ENCODE measurements at regions not wholly inside any gene's neighbourhood (a gene's known extent, or its start where the extent isn't known, plus 50 kb on each side); places are given as distances from the start of the nearest gene placed in this dataset.

GRCh38 chr2:236743039-236743920 is 173.7 kb downstream of the ACKR3 start:
- Histone ChIP-seq H3K4me1 (ENCODE audit: control insufficient read depth in 1 of 2, insufficient read depth in 2 of 2, low read length in 2 of 2) (no peaks in the 10 kb centered on the region), H3K27ac (ENCODE audit: low read length) (no peak overlapping the region), H3K27me3 (ENCODE audit: low read depth, low read length) (no peaks in the 10 kb centered on the region), H3K4me3 (ENCODE audit: low read depth in 1 of 2, low read length in 2 of 2) (no peak overlapping the region), H3K36me3 (ENCODE audit: control insufficient read depth in 1 of 2, insufficient read depth in 2 of 2, low read length in 2 of 2) (no peaks in the 10 kb centered on the region), H3K9me3 (ENCODE audit: control insufficient read depth in 1 of 2, low read length in 2 of 2) (no peaks in the 10 kb centered on the region)

- Histone ChIP-seq H3K4me1 (ENCODE audit: control insufficient read depth in 1 of 2, insufficient read depth in 2 of 2, low read length in 2 of 2) (no peaks in the 10 kb centered on the region), H3K36me3 (ENCODE audit: control insufficient read depth in 1 of 2, insufficient read depth in 2 of 2, low read length in 2 of 2) (no peaks in the 10 kb centered on the region), H3K27ac (ENCODE audit: low read length) (no peak overlapping the region), H3K9me3 (ENCODE audit: control insufficient read depth in 1 of 2, low read length in 2 of 2) (no peaks in the 10 kb centered on the region), H3K27me3 (ENCODE audit: low read depth, low read length) (no peaks in the 10 kb centered on the region), H3K4me3 (ENCODE audit: low read depth in 1 of 2, low read length in 2 of 2) (no peak overlapping the region)
Measured at GRCh38 chr2:236743921-236744280, 174.3 kb downstream of the ACKR3 start.

GRCh38 chr2:236744281-236744705 is 174.7 kb downstream of the ACKR3 start:
- no peak overlapping the region for H3K27ac ChIP-seq (ENCODE audit: low read length)
- H3K9me3 ChIP-seq (ENCODE audit: control insufficient read depth in 1 of 2, low read length in 2 of 2), result no peaks in the 10 kb centered on the region

GRCh38 chr2:236744716-236745115 is 175.1 kb downstream of the ACKR3 start:
- no peaks in the 10 kb centered on the region for H3K27me3 ChIP-seq (ENCODE audit: low read depth, low read length)
- no peak overlapping the region for H3K27ac ChIP-seq (ENCODE audit: low read length)
- H3K4me1 ChIP-seq (ENCODE audit: control insufficient read depth in 1 of 2, insufficient read depth in 2 of 2, low read length in 2 of 2), result no peaks in the 10 kb centered on the region
- H3K4me3 ChIP-seq (ENCODE audit: low read depth in 1 of 2, low read length in 2 of 2), result no peak overlapping the region
- H3K36me3 ChIP-seq (ENCODE audit: control insufficient read depth in 1 of 2, insufficient read depth in 2 of 2, low read length in 2 of 2), result no peaks in the 10 kb centered on the region
- H3K9me3 ChIP-seq (ENCODE audit: control insufficient read depth in 1 of 2, low read length in 2 of 2), result no peaks in the 10 kb centered on the region

More at GRCh38 chr2:236744281-236744705, 174.7 kb downstream of the ACKR3 start:
- Histone ChIP-seq H3K36me3 (ENCODE audit: control insufficient read depth in 1 of 2, insufficient read depth in 2 of 2, low read length in 2 of 2) (no peaks in the 10 kb centered on the region), H3K4me1 (ENCODE audit: control insufficient read depth in 1 of 2, insufficient read depth in 2 of 2, low read length in 2 of 2) (no peaks in the 10 kb centered on the region), H3K27me3 (ENCODE audit: low read depth, low read length) (no peaks in the 10 kb centered on the region), H3K4me3 (ENCODE audit: low read depth in 1 of 2, low read length in 2 of 2) (no peak overlapping the region)

- Histone ChIP-seq H3K27me3 (ENCODE audit: low read depth, low read length) (no peaks in the 10 kb centered on the region), H3K36me3 (ENCODE audit: control insufficient read depth in 1 of 2, insufficient read depth in 2 of 2, low read length in 2 of 2) (no peaks in the 10 kb centered on the region), H3K4me1 (ENCODE audit: control insufficient read depth in 1 of 2, insufficient read depth in 2 of 2, low read length in 2 of 2) (no peaks in the 10 kb centered on the region), H3K9me3 (ENCODE audit: control insufficient read depth in 1 of 2, low read length in 2 of 2) (no peaks in the 10 kb centered on the region), H3K4me3 (ENCODE audit: low read depth in 1 of 2, low read length in 2 of 2) (no peak overlapping the region), H3K27ac (ENCODE audit: low read length) (no peak overlapping the region)
Measured at GRCh38 chr2:236745420-236746210, 176.0 kb downstream of the ACKR3 start.

GRCh38 chr2:236746833-236747232 is 177.2 kb downstream of the ACKR3 start:
- Histone ChIP-seq H3K4me3 (ENCODE audit: low read depth in 1 of 2, low read length in 2 of 2) (no peak overlapping the region), H3K9me3 (ENCODE audit: control insufficient read depth in 1 of 2, low read length in 2 of 2) (no peaks in the 10 kb centered on the region), H3K27me3 (ENCODE audit: low read depth, low read length) (no peaks in the 10 kb centered on the region), H3K4me1 (ENCODE audit: control insufficient read depth in 1 of 2, insufficient read depth in 2 of 2, low read length in 2 of 2) (no peaks in the 10 kb centered on the region), H3K27ac (ENCODE audit: low read length) (no peak overlapping the region), H3K36me3 (ENCODE audit: control insufficient read depth in 1 of 2, insufficient read depth in 2 of 2, low read length in 2 of 2) (no peaks in the 10 kb centered on the region)

- Histone ChIP-seq H3K4me1 (ENCODE audit: control insufficient read depth in 1 of 2, insufficient read depth in 2 of 2, low read length in 2 of 2) (no peaks in the 10 kb centered on the region), H3K9me3 (ENCODE audit: control insufficient read depth in 1 of 2, low read length in 2 of 2) (no peaks in the 10 kb centered on the region), H3K27me3 (ENCODE audit: low read depth, low read length) (no peaks in the 10 kb centered on the region), H3K27ac (ENCODE audit: low read length) (no peak overlapping the region), H3K36me3 (ENCODE audit: control insufficient read depth in 1 of 2, insufficient read depth in 2 of 2, low read length in 2 of 2) (no peaks in the 10 kb centered on the region), H3K4me3 (ENCODE audit: low read depth in 1 of 2, low read length in 2 of 2) (no peak overlapping the region)
Measured at GRCh38 chr2:236747426-236747825, 177.8 kb downstream of the ACKR3 start.

GRCh38 chr2:236747925-236748324 is 178.3 kb downstream of the ACKR3 start:
- H3K9me3 ChIP-seq (ENCODE audit: control insufficient read depth in 1 of 2, low read length in 2 of 2), result no peaks in the 10 kb centered on the region
- H3K36me3 ChIP-seq (ENCODE audit: control insufficient read depth in 1 of 2, insufficient read depth in 2 of 2, low read length in 2 of 2), result no peaks in the 10 kb centered on the region
- no peaks in the 10 kb centered on the region for H3K4me1 ChIP-seq (ENCODE audit: control insufficient read depth in 1 of 2, insufficient read depth in 2 of 2, low read length in 2 of 2)
- H3K27ac ChIP-seq (ENCODE audit: low read length), result no peak overlapping the region
- no peak overlapping the region for H3K4me3 ChIP-seq (ENCODE audit: low read depth in 1 of 2, low read length in 2 of 2)
- no peaks in the 10 kb centered on the region for H3K27me3 ChIP-seq (ENCODE audit: low read depth, low read length)

- Histone ChIP-seq H3K9me3 (ENCODE audit: control insufficient read depth in 1 of 2, low read length in 2 of 2) (no peaks in the 10 kb centered on the region), H3K36me3 (ENCODE audit: control insufficient read depth in 1 of 2, insufficient read depth in 2 of 2, low read length in 2 of 2) (no peaks in the 10 kb centered on the region), H3K4me3 (ENCODE audit: low read depth in 1 of 2, low read length in 2 of 2) (no peak overlapping the region), H3K4me1 (ENCODE audit: control insufficient read depth in 1 of 2, insufficient read depth in 2 of 2, low read length in 2 of 2) (no peaks in the 10 kb centered on the region), H3K27me3 (ENCODE audit: low read depth, low read length) (no peaks in the 10 kb centered on the region), H3K27ac (ENCODE audit: low read length) (no peak overlapping the region)
Measured at GRCh38 chr2:236748385-236748784, 178.8 kb downstream of the ACKR3 start.

GRCh38 chr2:236748801-236749200 is 179.2 kb downstream of the ACKR3 start:
- Histone ChIP-seq H3K27ac (ENCODE audit: low read length) (no peak overlapping the region), H3K4me3 (ENCODE audit: low read depth in 1 of 2, low read length in 2 of 2) (no peak overlapping the region), H3K27me3 (ENCODE audit: low read depth, low read length) (no peaks in the 10 kb centered on the region), H3K36me3 (ENCODE audit: control insufficient read depth in 1 of 2, insufficient read depth in 2 of 2, low read length in 2 of 2) (no peaks in the 10 kb centered on the region), H3K9me3 (ENCODE audit: control insufficient read depth in 1 of 2, low read length in 2 of 2) (no peaks in the 10 kb centered on the region), H3K4me1 (ENCODE audit: control insufficient read depth in 1 of 2, insufficient read depth in 2 of 2, low read length in 2 of 2) (no peaks in the 10 kb centered on the region)

GRCh38 chr2:236749346-236749745 is 179.7 kb downstream of the ACKR3 start:
- Histone ChIP-seq H3K27me3 (ENCODE audit: low read depth, low read length) (no peaks in the 10 kb centered on the region), H3K27ac (ENCODE audit: low read length) (no peak overlapping the region), H3K4me1 (ENCODE audit: control insufficient read depth in 1 of 2, insufficient read depth in 2 of 2, low read length in 2 of 2) (no peaks in the 10 kb centered on the region), H3K36me3 (ENCODE audit: control insufficient read depth in 1 of 2, insufficient read depth in 2 of 2, low read length in 2 of 2) (no peaks in the 10 kb centered on the region), H3K4me3 (ENCODE audit: low read depth in 1 of 2, low read length in 2 of 2) (no peak overlapping the region), H3K9me3 (ENCODE audit: control insufficient read depth in 1 of 2, low read length in 2 of 2) (no peaks in the 10 kb centered on the region)
